Head of caudate nucleus (tissue), 42 donors: ENCODE measurements at regions not wholly inside any gene's neighbourhood (a gene's known extent, or its start where the extent isn't known, plus 50 kb on each side); places are given as distances from the start of the nearest gene placed in this dataset.
"Not testable (repeated sequence)": the region's sequence is repeated elsewhere in the genome, so short reads cannot be mapped to it uniquely, and the experiment has no call there.

Experiments used
- DNase-seq, 42 donors: peaks; one replicate each; pipeline versions ENCODE4 v3.0.0 to v3.0.0-alpha.2; 2020 to 2021; ENCODE audit warnings: mixed read lengths in 7 of 42
- intact Hi-C: fragments of 100-400 bp; cut with DNase I; formaldehyde crosslinking; loops from one replicate; pipeline ENCODE4 v1.15.0; 2022

DNA sequence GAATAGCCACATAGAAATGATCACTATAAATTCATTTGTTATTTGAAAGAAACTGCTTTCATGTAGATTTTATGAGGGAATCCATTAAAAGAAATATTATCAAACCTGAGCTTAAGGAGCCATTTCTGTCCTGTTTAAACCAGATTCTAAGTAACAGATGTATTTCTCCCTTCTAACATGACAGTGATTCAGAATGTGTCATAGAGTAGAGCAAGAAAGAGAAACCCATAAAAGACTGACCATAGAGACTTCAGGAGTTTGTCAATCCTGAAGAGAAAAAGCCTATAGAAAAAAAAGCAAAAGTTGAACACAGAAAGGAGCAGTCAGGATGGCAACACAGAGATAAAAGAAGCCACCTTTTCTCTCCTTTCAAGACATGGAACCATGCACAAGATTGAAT, 390.6 kb downstream of the PRIM2 start:
- intact Hi-C loops, DNase-seq: not testable (repeated sequence)

DNA sequence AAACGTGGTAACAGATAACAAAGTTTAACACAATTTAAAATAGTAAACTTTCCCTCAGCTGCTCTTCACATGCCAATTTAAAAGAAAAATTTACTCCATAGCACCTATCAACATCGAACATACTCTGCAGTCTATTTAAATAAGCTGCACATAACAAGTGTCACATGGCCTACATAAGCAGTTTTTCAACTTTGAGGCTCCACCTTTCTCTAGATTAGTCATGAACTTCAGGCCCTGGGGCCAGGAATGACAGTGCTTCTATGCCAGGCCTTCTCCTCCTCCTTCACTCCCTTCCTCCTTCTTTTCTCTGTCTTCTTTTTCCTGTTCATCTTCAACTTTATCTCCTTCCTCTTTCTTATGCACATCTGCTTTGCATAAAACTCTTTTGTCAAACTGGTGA, 405.1 kb downstream of the PRIM2 start:
- intact Hi-C loops, DNase-seq: not testable (repeated sequence)

DNA sequence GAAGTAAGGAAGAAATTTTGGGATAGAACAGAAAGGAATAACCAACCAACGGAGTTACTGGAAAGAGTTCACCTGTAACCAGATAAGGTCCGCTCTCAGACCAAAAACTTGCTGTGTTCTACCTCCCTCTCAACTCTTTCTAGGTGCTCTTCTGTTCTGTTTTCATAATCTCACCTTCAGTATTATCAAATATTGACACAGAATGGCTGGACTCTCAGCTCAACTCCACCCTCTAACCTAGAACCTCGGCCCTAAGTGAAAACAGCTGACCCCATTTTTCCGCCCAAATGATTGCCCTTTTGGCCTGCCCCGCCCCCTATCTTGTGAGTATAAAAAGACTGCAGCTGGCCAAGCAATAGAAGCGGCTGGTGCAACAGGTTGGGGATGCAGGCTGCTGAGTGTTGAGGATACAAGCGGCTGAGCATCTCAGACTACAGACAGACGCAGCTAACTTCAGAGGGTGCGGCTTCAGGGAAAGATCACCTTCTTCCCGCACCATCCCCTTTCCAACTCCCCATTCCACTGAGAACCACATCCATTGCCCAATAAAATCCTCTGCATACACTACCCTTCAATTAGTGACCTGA, 406.5 kb downstream of the PRIM2 start:
- DNase-seq, intact Hi-C loops: not testable (repeated sequence)

DNA sequence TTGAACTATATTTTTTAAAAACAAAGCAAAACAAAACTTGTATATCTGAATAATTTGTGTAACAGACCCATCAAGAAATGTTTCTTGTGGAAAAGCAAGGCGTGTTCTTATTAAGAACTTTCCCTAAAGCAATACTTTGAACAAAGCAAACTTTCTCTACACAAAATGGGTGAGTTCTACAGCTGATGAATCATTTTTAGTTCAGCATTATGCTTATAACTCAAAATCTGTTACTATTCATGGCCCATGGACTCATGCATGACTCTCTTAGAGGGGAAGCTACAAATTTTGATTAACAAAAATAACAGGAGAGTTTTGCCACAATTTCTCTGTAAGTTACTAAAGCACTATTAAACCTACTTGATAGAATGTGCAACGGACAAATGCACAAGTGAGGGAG, 412.0 kb downstream of the PRIM2 start:
- DNase-seq, intact Hi-C loops: not testable (repeated sequence)

DNA sequence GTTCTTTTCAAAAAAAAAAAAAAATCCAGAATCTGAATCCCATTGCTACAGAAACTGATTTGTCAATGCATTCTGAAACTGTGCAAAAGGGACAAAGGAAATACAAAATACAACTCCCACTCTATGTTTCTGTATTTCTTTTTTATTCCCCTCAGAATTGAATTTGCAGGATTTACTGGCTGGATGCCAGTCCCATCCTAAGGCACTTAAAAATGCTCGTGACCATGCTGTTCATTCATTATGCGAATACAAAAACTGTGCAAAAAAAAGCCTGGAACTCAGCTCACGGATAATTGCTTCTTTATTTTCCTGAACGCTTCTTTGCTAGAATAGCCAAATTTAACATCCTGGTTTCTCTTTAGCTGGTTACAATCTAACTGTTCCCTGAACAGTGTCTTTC, 413.3 kb downstream of the PRIM2 start:
- DNase-seq, intact Hi-C loops: not testable (repeated sequence)

DNA sequence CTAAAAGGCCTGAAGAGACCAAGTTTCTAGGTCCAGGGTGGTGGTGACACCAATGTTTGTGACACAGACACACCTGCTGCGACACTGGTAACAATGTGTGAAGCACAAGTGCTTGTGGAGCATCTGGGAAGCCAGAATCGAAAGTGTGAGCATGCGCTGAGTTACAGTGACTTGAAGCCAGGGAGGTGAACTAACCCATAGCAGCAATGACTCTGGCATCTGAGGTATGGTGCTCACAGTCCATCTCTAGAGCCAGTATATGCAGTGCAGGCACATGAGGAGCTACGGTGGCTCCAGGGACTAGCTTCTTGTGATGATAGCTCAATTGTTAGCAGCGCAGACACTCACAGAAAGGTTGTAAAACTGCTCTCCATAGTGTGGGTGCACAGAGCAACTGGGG, 430.3 kb downstream of the PRIM2 start:
- DNase-seq, intact Hi-C loops: not testable (repeated sequence)

DNA sequence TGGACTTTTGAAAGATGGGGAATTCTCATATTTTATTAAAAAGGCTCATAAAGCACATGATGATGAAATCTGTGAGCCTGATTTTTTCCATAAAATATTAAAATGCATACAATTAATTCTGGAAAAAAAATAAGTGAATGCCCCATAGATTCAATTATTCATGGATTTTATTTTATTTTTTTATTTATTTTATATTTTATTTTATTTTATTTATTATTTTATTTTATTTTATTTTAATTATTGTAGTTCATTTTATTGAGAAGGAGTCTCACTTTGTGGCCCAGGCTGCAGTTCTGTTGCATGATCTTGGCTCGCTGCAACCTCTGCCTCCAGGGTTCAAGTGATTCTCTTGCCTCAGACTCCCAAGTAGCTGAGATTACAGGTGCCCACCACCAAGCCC, 442.4 kb downstream of the PRIM2 start:
- DNase-seq, intact Hi-C loops: not testable (repeated sequence)

DNA sequence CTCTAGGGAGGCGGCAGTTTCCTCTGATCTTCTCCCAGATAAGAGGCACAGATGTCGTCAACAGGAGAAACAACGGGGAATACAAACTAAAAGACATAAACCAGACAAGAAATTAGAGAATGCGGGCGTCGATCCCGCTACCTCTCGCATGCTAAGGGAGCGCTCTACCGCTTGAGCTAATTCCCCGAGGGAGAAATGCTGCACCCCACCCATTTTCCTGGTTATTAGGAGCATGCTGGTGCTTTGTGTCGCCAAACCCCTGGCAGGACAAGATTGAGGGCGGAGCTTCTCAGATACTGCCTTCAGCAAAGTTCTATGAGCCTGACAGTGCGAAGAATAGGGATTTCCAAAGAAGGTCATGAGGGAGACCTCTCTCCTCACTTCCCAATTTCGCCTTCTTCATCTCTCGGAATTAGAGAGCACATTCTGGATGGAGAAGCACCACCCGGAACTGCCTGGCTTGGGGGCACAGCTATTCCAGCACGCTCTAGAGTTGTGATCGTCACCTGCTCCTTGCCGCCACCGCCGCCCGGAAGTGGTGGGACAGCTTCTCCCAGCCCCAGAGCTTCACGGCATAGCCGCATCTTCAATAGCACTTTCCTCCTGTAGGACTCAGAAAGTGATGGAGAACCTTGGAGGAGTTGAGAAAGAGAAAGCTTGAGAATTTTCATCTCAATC, 475.4 kb downstream of the PRIM2 start:
- DNase-seq, intact Hi-C loops: not testable (repeated sequence)

DNA sequence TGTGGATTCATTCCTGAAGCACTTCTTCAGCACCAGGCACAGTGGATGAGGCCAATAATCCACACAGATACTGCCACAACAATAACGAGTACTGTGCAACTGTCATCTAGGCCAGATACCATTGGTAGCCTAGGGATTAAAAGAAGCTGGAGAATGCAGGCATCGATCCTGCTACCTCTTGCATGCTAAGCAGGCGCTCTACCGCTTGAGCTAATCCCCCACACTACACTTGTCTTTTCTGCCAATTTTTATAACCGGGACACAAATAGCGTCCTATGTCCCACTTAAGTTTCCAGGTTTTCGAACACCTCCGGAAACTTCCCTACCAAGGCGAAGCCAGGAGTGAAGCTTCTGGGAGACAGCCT, 475.9 kb downstream of the PRIM2 start:
- intact Hi-C loops, DNase-seq: not testable (repeated sequence)

DNA sequence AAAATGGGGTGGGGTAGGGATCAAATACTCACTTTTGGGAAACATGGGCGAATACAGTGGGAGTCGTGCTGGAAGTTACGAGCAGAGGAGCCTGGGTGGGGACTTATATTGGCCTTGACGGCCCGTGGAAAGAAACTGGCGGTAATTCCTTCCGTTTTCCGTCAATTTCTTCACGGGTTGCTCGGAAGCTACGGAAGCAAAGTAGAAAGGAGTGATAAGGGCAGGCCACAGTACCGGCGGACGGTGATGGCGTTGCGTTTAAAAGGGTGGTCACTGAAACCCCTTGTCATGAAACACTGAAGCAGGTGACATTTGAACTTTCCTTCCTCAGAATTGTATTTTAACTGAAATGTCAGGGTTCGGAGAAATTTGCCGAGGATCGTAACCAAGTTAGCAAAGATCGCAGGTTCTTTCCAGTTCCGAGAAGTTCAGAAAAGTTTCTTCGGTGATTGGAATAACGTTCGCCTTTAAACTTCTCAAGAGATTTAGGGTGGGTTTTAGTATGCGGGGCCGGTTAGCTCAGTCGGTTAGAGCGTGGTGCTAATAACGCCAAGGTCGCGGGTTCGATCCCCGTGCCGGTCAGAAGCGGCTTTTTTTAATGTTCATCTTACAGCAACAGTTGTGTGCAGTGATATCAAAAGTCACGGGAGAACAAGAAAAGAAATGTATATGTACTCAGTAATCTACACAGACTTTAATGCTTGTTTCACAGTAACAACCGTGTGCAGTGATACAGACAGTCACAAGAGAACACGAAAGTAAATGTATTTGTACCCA, 482.5 kb downstream of the PRIM2 start:
- DNase-seq, intact Hi-C loops: not testable (repeated sequence)

DNA sequence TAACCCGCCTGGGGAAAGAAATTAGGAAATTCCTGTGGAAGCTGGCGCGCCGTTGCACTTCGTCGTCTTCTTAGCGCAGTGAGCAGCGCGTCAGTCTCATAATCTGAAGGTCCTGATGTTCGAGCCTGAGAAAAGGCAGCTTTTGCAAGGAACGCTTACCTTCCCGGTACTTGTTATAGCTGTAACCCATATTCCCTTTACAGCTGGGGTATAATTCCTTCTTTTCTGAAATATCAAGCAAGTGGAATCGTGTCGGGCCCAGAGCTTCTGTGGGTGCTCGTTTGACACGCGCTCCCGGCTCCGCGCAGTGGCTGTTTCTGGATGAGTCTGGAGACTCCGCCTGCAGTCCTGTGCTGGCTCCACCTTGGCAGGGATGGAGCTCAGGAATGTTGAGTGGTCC, 491.2 kb downstream of the PRIM2 start:
- intact Hi-C loops, DNase-seq: not testable (repeated sequence)

DNA sequence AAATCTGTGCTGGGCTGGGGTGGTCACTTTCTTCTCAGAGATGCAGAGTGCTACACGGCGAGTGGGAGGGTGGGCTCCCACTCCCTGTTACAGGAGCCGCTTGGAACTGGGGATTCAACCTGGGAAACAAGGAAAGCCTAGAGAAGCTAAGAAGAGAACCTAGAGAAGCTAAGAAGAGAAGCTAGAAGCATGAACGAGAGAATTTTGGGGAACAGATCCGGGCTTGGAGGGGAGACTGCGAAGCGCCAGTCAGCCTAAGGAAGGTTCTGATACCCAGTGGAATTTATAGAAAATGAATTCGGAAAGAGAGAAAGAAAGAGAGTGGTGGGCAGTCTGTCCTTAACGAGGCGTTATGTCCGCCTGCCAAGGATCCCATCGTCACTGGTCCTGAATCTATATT, 492.0 kb downstream of the PRIM2 start:
- intact Hi-C loops, DNase-seq: not testable (repeated sequence)

DNA sequence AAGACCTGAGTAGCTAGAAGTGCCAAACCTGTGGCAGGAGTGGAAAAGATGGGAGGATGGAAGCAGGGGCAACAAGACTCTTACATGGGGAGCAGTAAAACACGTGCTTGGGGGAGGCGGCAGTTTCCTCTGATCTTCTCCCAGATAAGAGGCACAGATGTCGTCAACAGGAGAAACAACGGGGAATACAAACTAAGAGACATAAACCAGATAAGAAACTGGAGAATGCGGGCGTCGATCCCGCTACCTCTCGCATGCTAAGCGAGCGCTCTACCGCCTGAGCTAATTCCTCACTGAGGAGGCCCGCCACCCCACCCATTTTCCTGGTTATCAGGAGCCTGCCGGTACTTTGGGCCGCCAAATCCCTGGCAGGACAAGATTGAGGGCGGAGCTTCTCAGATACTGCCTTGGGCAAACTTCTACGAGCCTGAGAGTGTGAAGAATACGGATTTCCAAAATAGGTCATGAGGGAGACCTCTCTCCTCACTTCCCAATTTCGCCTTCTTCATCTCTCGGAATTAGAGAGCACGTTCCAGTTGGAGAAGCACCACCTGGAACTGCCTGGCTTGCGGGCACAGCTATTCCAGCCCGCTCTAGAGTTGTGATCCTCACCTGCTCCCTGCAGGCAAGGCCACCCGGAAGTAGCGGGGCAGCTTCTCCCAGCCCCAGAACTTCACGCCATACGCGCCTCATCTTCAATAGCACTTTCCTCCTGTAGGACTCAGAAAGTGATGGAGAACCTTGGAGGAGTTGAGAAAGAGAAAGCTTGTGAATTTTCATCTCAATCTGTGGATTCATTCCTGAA, 496.0 kb downstream of the PRIM2 start:
- intact Hi-C loops, DNase-seq: not testable (repeated sequence)

DNA sequence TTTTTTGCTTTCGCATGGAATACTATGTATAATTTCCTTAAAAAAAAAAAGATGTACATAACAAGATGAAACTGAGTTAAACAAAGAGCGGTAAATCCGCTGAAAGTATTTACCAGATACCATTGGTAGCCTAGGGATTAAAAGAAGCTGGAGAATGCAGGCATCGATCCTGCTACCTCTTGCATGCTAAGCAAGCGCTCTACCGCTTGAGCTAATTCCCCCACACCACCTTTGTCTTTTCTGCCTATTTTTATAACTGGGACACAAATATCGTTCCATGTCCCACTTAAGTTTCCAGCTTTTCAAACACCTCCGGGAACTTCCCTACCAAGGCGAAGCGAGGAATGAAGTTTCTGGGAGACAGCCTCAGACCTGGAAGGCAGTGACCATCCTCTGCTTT, 498.4 kb downstream of the PRIM2 start:
- DNase-seq, intact Hi-C loops: not testable (repeated sequence)

DNA sequence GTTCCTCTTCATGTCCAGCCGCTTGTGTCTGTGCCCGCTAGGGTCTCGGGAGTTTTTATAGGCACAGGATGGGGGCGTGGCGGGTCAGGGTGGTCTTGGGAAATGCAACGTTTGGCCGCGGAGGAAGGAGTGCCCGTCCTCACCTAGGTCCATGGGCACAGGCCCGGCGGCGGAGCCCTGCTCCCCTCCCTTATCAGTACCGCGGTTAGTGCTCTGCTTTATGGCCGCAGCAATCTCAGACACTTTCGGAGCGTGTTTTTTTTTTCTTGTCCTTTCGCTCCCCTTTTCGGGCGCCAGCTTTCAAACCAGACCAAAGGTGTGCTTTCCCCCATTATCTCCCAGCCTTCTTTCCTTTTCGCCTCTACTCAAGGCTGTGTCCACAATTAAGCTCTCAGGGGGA, 503.9 kb downstream of the PRIM2 start:
- intact Hi-C loops, DNase-seq: not testable (repeated sequence)

DNA sequence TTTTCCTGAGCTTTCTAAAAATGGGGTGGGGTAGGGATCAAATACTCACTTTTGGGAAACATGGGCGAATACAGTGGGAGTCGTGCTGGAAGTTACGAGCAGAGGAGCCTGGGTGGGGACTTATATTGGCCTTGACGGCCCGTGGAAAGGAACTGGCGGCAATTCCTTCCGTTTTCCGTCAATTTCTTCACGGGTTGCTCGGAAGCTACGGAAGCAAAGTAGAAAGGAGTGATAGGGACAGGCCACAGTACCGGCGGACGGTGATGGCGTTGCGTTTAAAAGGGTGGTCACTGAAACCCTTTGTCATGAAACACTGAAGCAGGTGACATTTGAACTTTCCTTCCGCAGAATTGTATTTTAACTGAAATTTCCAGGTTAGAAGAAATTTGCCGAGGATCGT, 505.0 kb downstream of the PRIM2 start:
- intact Hi-C loops, DNase-seq: not testable (repeated sequence)

DNA sequence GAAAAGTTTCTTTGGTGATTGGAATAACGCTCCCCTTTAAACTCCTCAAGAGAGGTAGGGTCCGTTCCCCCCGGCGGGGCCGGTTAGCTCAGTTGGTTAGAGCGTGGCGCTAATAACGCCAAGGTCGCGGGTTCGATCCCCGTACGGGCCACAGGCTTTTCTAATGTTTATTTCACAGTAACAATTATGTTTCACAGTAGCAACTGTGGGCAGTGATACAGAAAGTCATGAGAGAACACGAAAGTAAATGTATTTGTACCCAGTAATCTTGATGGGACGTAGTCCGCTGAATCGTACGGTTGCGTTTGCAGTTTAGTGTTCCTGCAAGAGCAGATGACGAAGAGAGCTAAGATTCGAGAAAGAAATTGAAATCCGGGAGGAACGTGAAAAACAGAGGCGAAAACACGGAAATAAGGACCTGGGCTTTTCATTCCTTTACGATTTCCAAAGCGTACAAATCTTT, 505.5 kb downstream of the PRIM2 start:
- intact Hi-C loops, result no loop called here
- DNase-seq, result no peak

DNA sequence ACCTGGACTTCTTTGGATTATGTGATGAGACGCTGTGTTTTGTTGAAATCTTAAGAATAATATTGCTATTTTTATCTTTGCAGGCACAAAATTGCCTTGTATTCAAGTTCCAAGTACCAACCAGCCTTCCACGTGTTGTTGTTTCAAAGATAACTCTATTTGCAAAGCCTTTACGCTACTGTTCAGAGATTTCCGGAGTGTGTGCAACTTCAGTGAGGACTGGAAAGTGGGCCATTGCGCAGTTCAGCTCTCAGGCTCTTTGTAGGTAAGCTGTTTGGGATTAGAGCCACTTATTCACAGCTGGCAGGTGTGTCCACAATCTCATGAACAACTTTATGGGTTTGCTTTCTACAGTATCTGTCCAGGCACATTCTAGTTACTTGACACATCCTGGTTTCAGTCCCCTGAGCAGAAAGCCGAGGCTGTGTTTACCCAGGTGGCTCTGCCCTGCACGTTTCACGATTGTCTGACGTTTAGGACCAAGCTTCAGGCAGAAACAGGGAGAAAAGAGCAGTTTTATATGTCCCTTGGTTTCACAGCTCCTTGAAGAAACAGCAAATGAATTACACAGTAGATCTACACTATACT, 520.3 kb downstream of the PRIM2 start:
- DNase-seq, intact Hi-C loops: not testable (repeated sequence)

DNA sequence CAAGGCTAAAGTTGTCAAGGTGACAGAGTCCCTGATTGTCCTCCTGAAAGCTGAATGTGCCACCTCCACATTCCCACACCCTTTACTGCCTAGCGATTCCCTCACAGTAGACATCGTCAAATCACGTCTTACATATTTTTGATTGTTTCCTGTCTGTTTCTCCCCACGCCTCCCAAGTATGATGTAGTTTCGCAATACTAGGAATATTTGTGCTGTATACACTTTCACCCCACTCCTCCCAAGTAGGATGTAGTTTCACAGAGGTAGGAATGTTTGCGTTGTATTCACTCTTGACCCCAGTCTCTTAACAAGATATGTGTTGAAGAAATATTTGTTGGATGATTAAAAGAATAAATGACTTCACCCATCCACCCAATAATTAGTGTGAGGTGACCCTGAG, 524.1 kb downstream of the PRIM2 start:
- intact Hi-C loops, DNase-seq: not testable (repeated sequence)
